NK-92 (cell line): ENCODE measurements at regions not wholly inside any gene's neighbourhood (a gene's known extent, or its start where the extent isn't known, plus 50 kb on each side); places are given as distances from the start of the nearest gene placed in this dataset.
"Not testable (repeated sequence)": the region's sequence is repeated elsewhere in the genome, so short reads cannot be mapped to it uniquely, and the experiment has no call there.

Source experiments
- DNase-seq: peaks from one replicate; lab custom pipeline; 2025; ENCODE audit not compliant: unreplicated experiment; lab: John Stamatoyannopoulos, UW

- no peak for DNase-seq
These were observed 126.2 kb upstream of the KCTD7 start for GRCh38 chr7:66502230-66503035.

GRCh38 chr7:66503036-66503370 lies 125.7 kb upstream of the KCTD7 start:
- DNase-seq: no peak

- no peak for DNase-seq
These were observed 125.1 kb upstream of the KCTD7 start for GRCh38 chr7:66503551-66504031.

GRCh38 chr7:66504131-66504530 lies 124.5 kb upstream of the KCTD7 start:
- DNase-seq: no peak

- no peak for DNase-seq
These were observed 123.7 kb upstream of the KCTD7 start for GRCh38 chr7:66505009-66505408.

GRCh38 chr7:66505531-66506451 lies 122.9 kb upstream of the KCTD7 start:
- no peak for DNase-seq

GRCh38 chr7:66506703-66507102 lies 122.0 kb upstream of the KCTD7 start:
- not testable (repeated sequence) for DNase-seq

- DNase-seq: no peak
These were observed 120.9 kb upstream of the KCTD7 start for GRCh38 chr7:66507764-66508296.

GRCh38 chr7:66508431-66508830 lies 120.2 kb upstream of the KCTD7 start:
- no peak for DNase-seq

- no peak for DNase-seq
These were observed 114.6 kb upstream of the KCTD7 start for GRCh38 chr7:66514050-66514449.

- no peak for DNase-seq
These were observed 111.3 kb upstream of the KCTD7 start for GRCh38 chr7:66517212-66517909.

GRCh38 chr7:66518151-66518691 lies 110.5 kb upstream of the KCTD7 start:
- no peak for DNase-seq

GRCh38 chr7:66521675-66522074 lies 107.0 kb upstream of the KCTD7 start:
- no peak for DNase-seq

- DNase-seq: no peak
These were observed 106.2 kb upstream of the KCTD7 start for GRCh38 chr7:66522518-66522917.

- no peak for DNase-seq
These were observed 105.3 kb upstream of the KCTD7 start for GRCh38 chr7:66523409-66523808.

GRCh38 chr7:66524738-66525137 lies 103.9 kb upstream of the KCTD7 start:
- DNase-seq: no peak

- not testable (repeated sequence) for DNase-seq
These were observed 101.9 kb upstream of the KCTD7 start for GRCh38 chr7:66526782-66527181.

- DNase-seq: no peak
These were observed 100.0 kb upstream of the KCTD7 start for GRCh38 chr7:66528652-66529051.

- no peak for DNase-seq
These were observed 98.6 kb upstream of the KCTD7 start for GRCh38 chr7:66529883-66530610.
